ENCODE measurements at regions not wholly inside any gene's neighbourhood (a gene's known extent, or its start where the extent isn't known, plus 50 kb on each side); places are given as distances from the start of the nearest gene placed in this dataset.

GRCh38 chr2:212628586-212628985 lies 90.0 kb upstream of the ERBB4 start:
- no peak for TF ChIP-seq CTCF (conservative IDR thresholded peaks at IDR 0.05; ENCODE audit: low read depth, low read length)
- TF ChIP-seq EZH2 (IDR thresholded peaks at IDR 0.05; ENCODE audit: borderline replicate concordance, low read depth, low read length, poor library complexity, severe bottlenecking), result no peak

Measured in A673 (cell line).